ENCODE measurements at regions not wholly inside any gene's neighbourhood (a gene's known extent, or its start where the extent isn't known, plus 50 kb on each side); places are given as distances from the start of the nearest gene placed in this dataset.

DNA sequence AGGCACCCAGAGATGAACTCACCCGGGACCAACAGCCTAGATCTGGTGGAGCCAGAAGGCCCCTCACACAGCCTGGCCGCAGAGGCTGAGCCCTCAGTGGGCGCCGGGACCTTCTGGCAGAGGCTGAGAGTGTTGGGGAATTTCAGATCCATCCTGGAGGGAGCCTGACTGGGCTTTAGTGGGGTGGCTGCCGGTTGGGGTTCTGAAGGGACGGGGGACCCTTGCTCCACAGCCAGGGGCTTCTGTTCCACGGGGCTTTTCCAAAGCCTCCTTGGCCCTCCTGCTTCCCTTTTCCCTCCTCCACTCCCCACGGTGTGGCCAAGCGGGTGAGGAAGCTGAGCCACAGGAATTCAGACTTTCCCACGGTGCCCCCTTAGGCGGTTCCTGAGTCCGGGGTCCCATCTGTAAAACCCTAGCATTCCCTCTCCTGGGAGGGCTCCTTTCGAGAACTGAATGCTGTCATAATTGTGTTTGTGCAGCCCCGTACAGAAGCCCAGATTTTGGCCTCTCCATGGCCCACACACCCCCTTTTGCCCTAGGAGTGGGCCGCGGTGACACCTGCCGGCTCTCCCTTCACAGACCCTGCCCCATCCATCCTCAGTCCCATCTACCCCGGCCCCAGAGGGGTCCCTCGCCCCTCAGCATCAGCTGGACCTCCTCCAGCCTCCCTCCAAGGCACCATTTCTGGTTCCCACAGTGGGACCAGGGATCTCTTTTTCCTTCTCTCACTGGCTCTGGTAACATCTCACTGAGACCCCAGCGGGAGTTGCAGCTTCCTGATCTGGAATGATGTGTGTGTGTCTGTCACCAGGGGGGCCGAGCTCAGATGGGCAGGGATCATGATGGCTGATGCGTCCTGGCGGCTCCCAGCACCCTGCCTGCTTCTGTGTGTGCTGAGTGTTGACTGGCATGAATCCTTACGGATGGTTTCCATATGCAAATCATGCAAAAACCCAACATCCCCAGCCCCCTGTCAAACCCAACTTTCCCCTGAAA is 1048.4 kb downstream of the TBC1D22A start:
- TF ChIP-seq, protein P1, sequence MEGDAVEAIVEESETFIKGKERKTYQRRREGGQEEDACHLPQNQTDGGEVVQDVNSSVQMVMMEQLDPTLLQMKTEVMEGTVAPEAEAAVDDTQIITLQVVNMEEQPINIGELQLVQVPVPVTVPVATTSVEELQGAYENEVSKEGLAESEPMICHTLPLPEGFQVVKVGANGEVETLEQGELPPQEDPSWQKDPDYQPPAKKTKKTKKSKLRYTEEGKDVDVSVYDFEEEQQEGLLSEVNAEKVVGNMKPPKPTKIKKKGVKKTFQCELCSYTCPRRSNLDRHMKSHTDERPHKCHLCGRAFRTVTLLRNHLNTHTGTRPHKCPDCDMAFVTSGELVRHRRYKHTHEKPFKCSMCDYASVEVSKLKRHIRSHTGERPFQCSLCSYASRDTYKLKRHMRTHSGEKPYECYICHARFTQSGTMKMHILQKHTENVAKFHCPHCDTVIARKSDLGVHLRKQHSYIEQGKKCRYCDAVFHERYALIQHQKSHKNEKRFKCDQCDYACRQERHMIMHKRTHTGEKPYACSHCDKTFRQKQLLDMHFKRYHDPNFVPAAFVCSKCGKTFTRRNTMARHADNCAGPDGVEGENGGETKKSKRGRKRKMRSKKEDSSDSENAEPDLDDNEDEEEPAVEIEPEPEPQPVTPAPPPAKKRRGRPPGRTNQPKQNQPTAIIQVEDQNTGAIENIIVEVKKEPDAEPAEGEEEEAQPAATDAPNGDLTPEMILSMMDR (IDR thresholded peaks at IDR 0.05) = no peak
- TF ChIP-seq ZFX (IDR thresholded peaks at IDR 0.05; ENCODE audit: borderline replicate concordance) = no peak
